B cell (primary cell): ENCODE measurements at regions not wholly inside any gene's neighbourhood (a gene's known extent, or its start where the extent isn't known, plus 50 kb on each side); places are given as distances from the start of the nearest gene placed in this dataset.

Experiments
- EZH2 ChIP-seq: IDR thresholded peaks from 2 replicates; pipeline ENCODE4 v1.6.1; 2012; ENCODE audit warnings: borderline replicate concordance, low read depth, mild to moderate bottlenecking, moderate library complexity, low read length; ENCODE audit not compliant: insufficient read depth, poor library complexity, severe bottlenecking
- TF ChIP-seq, protein P1 (sequence below): fragments of 200-600 bp; IDR thresholded peaks from one replicate; pipeline ENCODE4 v1.8.0; 2022; ENCODE audit warnings: antibody characterized with exemption, mild to moderate bottlenecking

DNA sequence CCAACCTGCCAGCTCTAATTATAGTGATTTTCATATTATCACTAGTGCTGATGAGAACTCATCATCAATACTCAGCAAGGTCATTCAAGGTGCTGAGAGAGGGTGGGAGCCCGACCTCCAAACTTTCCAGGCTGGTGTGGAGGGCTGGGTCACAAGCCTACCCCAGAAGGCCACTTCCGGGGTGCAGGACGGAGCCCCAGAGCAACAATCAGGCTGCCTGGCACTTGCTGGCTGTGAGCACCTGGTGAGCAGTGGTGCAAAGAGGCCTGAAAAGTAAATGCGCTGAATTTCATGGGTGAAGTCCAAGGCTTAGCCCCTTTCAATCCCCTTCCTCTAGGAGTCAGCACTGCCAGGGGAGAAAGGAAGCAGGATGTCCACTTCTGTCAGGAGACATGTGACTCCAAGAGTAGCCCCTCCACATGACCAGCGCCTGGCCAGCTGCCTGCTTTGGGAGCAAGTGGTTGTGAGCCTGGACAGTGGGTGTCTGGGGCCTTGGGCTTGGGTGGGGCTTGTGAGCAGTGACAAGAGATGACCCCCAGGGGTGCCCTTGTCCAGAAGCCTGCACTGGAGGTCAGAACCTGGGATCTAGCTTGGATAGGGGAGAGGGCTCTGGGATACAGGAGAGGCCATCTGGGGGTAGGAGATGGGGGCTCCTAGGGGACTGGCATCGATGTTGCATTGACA lies 165.0 kb upstream of the TLE3 start:
- TF ChIP-seq, protein P1, sequence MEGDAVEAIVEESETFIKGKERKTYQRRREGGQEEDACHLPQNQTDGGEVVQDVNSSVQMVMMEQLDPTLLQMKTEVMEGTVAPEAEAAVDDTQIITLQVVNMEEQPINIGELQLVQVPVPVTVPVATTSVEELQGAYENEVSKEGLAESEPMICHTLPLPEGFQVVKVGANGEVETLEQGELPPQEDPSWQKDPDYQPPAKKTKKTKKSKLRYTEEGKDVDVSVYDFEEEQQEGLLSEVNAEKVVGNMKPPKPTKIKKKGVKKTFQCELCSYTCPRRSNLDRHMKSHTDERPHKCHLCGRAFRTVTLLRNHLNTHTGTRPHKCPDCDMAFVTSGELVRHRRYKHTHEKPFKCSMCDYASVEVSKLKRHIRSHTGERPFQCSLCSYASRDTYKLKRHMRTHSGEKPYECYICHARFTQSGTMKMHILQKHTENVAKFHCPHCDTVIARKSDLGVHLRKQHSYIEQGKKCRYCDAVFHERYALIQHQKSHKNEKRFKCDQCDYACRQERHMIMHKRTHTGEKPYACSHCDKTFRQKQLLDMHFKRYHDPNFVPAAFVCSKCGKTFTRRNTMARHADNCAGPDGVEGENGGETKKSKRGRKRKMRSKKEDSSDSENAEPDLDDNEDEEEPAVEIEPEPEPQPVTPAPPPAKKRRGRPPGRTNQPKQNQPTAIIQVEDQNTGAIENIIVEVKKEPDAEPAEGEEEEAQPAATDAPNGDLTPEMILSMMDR, result no peak
- no peak for TF ChIP-seq EZH2
